ENCODE measurements at regions not wholly inside any gene's neighbourhood (a gene's known extent, or its start where the extent isn't known, plus 50 kb on each side); places are given as distances from the start of the nearest gene placed in this dataset.

- TF ChIP-seq CTCF (IDR thresholded peaks at IDR 0.05) (no peak), EZH2 (IDR thresholded peaks at IDR 0.05; ENCODE audit: borderline replicate concordance, insufficient read depth, low read depth, low read length, poor library complexity, severe bottlenecking) (no peak)
These were observed 143.0 kb upstream of the MAOA start for GRCh38 chrX:43513085-43513484.

Data from B cell (primary cell).